ENCODE measurements at regions not wholly inside any gene's neighbourhood (a gene's known extent, or its start where the extent isn't known, plus 50 kb on each side); places are given as distances from the start of the nearest gene placed in this dataset.

- TF ChIP-seq CTCF (IDR thresholded peaks at IDR 0.05; ENCODE audit: low read depth, low read length, poor library complexity, severe bottlenecking) (no peak), EZH2phosphoT487 (IDR thresholded peaks at IDR 0.05; ENCODE audit: borderline replicate concordance, low read length) (no peak)
These were observed 78.1 kb upstream of the MAST4 start for GRCh38 chr5:66518052-66518451.

All from DOHH2 (cell line).